SK-N-SH (cell line): ENCODE measurements at regions not wholly inside any gene's neighbourhood (a gene's known extent, or its start where the extent isn't known, plus 50 kb on each side); places are given as distances from the start of the nearest gene placed in this dataset.

Experiments used
- CHD2 ChIP-seq: fragments of 150-350 bp; IDR thresholded peaks from 2 replicates; pipeline ENCODE4 v1.6.1; 2018; ENCODE audit warnings: low read length; ENCODE audit not compliant: partially characterized antibody
- CTCF ChIP-seq: fragments of 200-600 bp; sonication (generic); IDR thresholded peaks from 2 replicates; pipeline ENCODE4 v1.6.1; 2017; ENCODE audit warnings: antibody characterized with exemption, mild to moderate bottlenecking, moderate library complexity
- EP300 ChIP-seq, 2 experiments: IDR thresholded peaks; 2 replicates each; pipeline versions ENCODE4 v1.4.0 to v1.6.1; 2012; ENCODE audit warnings: borderline replicate concordance in 1 of 2, low read depth in 1 of 2, low read length in 1 of 2
- EZH2phosphoT487 ChIP-seq: fragments of 200-600 bp; sonication (generic); IDR thresholded peaks from 2 replicates; pipeline ENCODE4 v1.6.1; 2017; ENCODE audit warnings: low read depth, mixed run types, mild to moderate bottlenecking, antibody characterized with exemption, moderate library complexity, borderline replicate concordance
- GABPA ChIP-seq: IDR thresholded peaks from 2 replicates; pipeline ENCODE4 v1.4.0; 2012; ENCODE audit warnings: low read depth, mild to moderate bottlenecking
- JUND ChIP-seq: IDR thresholded peaks from 2 replicates; pipeline ENCODE4 v1.4.0; 2012
- PBX3 ChIP-seq: IDR thresholded peaks from 2 replicates; pipeline ENCODE4; 2012
- RAD21 ChIP-seq: IDR thresholded peaks from 2 replicates; pipeline ENCODE4 v1.6.1; 2012; ENCODE audit warnings: mild to moderate bottlenecking, low read length
- SIN3A ChIP-seq: IDR thresholded peaks from 2 replicates; pipeline ENCODE4 v1.6.1; 2012; ENCODE audit warnings: low read depth, mild to moderate bottlenecking, low read length, moderate library complexity, borderline replicate concordance
- SMC3 ChIP-seq: IDR thresholded peaks from 2 replicates; pipeline ENCODE4 v1.6.1; 2012; ENCODE audit warnings: low read depth, low read length, improper control_type of control experiment
- TAF1 ChIP-seq: IDR thresholded peaks from 2 replicates; pipeline ENCODE4 v1.6.1; 2012; ENCODE audit warnings: low read depth, mild to moderate bottlenecking, low read length, moderate library complexity, borderline replicate concordance
- TF ChIP-seq, protein P1 (sequence below): IDR thresholded peaks from 2 replicates; pipeline ENCODE4 v1.4.0; 2012; ENCODE audit warnings: low read depth
- TF ChIP-seq, protein P2 (sequence below): fragments of 150-350 bp; IDR thresholded peaks from 2 replicates; pipeline ENCODE4 v1.6.1; 2017; ENCODE audit warnings: antibody characterized with exemption, low read length, low read depth, borderline replicate concordance

DNA sequence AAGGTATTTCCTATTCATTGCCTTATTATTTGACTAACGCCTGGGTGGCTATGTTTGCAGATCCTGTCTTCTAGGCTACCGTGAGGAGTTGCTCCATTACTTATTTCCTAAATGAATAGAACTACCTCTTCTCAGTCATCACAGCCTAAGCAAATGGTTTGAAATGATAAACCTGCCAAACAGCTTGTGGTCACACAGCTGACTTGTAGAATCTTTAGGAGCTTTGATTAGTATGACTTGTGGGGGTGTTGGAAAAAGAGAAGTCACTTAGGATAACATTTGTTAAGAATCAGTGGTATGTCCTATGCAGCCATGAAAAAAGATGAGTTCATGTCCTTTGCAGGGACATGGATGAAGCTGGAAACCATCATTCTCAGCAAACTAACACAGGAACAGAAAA, 169.3 kb downstream of the PPARGC1A start:
- TF ChIP-seq RAD21 (no peak), SIN3A (no peak), CHD2 (no peak), CTCF (no peak), EZH2phosphoT487 (no peak), JUND (no peak), EP300 (IDR thresholded peaks at IDR 0.05; ENCODE audit: borderline replicate concordance in 1 of 2, low read depth in 1 of 2, low read length in 1 of 2) (no peak), GABPA (no peak), TAF1 (no peak), SMC3 (no peak), PBX3 (no peak)
- TF ChIP-seq, protein P1, sequence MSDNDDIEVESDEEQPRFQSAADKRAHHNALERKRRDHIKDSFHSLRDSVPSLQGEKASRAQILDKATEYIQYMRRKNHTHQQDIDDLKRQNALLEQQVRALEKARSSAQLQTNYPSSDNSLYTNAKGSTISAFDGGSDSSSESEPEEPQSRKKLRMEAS: no peak
- TF ChIP-seq, protein P2, sequence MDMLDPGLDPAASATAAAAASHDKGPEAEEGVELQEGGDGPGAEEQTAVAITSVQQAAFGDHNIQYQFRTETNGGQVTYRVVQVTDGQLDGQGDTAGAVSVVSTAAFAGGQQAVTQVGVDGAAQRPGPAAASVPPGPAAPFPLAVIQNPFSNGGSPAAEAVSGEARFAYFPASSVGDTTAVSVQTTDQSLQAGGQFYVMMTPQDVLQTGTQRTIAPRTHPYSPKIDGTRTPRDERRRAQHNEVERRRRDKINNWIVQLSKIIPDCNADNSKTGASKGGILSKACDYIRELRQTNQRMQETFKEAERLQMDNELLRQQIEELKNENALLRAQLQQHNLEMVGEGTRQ: no peak
